Stimulated activated CD8-positive, alpha-beta memory T cell treated with anti-CD3 and anti-CD28 coated beads, Interleukin-7, amount 100 ng/mL, for 4 hours (primary cell): ENCODE measurements at regions not wholly inside any gene's neighbourhood (a gene's known extent, or its start where the extent isn't known, plus 50 kb on each side); places are given as distances from the start of the nearest gene placed in this dataset.
"Not testable (repeated sequence)": the region's sequence is repeated elsewhere in the genome, so short reads cannot be mapped to it uniquely, and the experiment has no call there.

Experiments used
- DNase-seq, 2 donors: peaks; one replicate each; pipeline ENCODE4 v3.0.0-alpha.2; 2020; ENCODE audit warnings: low read depth in 2 of 2

DNA sequence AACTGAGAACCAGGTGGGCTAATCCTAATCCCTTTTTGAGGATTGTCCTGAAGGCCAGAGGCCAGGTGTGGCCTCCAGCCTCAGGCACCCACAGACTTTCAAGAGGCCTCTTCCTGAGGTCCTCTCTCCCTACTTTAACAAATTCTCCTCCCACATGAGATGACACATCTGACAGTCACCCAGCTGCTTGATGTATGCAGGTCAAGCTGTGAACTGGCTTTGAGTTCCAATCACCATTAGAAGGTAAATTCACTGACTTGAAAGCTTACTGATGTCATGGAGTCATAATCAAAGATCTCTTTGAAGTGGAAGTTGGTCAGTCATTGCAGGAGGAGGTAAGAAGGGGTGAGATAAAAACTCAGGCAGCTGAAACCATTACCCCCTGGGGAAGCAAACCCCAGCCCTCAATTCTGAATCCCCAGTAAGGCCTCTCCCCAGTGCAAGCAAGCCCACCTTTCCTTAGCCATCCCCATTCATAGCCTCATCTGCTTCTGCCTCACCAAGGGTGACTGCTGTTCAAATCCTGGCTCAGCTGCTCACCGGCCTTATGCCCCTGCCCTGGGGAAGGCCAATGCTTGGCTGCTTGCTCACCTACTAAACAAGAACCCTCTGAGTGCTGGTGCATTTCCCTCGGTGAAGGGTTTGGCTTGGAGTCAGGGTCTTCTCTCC, 196.3 kb downstream of the BCL2L11 start:
- not testable (repeated sequence) for DNase-seq

DNA sequence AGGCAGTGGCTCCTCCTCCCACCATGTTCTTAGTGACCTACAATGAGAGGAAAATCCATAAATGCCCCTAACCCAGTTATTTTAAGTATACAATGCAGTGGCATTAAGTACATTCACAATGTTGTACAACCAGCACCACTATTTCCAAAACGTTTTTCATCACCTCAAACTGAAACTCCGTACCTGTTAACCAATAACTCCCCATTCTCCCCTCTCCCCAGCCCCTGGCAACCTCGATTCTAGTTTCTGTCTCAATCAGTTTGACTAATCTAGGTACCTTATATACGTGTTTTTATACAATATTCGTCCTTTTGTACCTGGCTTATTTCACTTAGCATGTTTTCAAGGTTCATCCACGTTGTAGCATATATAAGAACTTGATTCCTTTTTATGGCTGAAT, 198.8 kb downstream of the BCL2L11 start:
- not testable (repeated sequence) for DNase-seq

DNA sequence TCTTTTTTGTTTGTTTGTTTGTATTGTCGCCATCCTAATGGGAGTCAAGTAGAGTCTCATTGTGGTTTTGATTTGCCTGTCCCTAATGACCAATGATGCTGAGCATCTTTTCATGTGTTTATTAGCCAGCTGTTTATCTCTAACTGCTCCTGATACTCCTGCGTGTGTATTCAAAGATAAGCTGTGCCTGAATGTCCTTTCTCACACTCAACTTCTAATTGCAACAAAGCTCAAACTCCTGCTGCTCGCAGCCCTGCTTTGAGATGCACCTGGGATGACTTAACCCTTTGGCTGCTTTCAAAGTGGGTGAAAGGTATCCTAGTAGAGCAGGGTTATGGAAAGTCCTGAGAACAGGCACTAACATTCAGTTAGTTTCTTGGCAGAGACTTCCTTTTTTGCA, 199.6 kb downstream of the BCL2L11 start:
- DNase-seq: not testable (repeated sequence)

DNA sequence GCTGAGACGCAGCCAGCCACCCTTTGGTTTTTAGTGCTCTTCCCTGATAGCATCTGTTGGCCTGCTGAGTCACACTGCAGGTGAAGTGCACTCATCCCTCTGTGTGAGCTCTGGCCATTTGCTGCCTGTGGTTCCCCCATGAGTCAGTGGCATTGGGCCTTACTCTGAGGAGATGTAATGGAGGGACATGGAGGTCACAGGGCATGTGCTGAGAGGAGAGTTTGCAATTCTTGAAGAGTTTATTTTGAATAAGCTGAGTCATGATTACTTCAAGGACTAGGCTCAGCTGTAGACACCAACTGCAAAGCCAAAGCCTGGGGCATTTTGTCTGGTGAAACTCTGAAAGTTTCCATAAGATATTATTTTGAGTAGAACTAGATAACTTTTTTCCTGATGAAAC, 200.3 kb downstream of the BCL2L11 start:
- not testable (repeated sequence) for DNase-seq

DNA sequence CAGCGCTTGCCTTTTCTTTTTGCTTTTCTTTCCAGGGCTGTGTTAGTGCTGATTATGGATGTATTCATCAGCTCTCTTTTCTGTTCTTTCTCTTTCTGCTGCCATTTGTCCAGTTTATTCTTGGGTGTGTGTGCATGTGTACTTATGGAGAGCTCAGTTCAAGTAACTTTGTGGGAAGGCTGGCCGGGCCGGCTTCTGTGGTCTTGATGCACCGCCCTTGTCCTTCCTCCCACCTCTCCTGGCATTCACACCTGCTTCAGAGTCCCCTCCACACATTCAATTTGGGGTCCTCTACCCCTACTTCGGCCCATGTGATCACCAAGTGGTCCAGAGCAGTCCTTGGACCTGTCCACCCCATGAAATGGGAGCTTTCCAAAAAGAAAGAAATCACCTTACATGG, 202.7 kb downstream of the BCL2L11 start:
- not testable (repeated sequence) for DNase-seq

DNA sequence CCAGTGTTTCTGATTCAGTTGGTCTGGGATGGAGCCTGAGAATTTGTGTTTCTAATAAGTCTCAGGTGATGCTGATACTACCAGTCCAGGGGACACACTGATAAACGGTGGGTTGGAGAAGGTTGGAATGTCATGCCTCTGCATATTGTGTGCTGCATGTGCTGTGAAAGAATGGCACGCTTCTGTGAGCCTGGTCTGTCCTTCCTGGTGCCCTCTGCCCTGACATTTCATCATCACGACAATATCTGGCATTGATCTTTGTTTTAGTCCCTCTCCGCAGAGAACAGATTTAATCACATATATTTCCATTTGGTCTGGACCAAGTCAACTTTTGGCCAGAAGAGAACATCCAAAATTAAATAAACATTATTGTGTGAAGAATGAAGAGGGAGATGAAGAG, 207.0 kb downstream of the BCL2L11 start:
- not testable (repeated sequence) for DNase-seq

DNA sequence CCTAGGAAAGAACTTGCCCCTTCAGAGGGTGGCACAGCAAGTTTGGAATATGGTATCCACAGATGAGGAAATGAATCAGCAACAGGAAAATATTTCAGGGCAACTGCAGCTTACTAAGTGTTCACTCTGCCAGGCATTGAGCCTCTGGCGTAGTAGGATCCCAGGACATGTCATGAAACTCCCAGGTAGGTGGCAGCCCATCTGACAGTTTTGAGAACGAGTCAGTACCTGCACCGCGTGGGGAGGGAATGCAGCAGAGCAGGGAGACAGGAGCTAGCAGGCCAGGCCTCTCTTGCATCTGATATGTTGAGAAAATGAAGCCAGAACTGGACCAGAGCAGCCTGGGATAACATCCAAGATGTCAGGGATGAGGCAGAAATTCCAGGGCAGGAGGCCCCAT, 208.6 kb downstream of the BCL2L11 start:
- DNase-seq: not testable (repeated sequence)

DNA sequence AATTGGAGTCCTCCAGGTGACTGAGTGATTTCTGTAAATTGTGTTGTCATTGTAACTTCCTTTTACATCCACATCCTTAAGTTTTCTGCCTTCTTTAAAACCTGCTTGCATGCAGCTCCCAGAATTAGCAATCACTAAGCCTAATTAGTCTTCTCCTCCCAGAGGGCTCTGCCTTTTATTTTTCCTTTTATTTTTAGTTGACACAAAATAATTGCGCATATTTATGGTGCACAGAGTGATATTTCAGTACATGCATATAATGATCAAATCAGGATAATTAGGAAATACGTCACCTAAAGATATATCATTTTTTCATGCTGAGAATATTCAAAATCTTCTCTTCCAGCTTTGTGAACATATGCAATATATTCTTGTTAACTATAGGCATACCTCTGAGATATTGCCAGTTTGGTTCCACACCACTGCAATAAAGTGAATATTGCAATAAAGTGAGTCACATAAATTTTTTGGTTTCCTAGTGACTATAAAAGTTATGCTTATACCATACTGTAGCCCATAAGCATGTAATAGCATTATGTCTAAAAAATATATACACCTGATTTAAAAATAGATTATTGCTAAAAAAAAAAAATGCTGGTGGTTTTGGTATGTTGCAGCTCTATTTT, 210.5 kb downstream of the BCL2L11 start:
- DNase-seq: not testable (repeated sequence)

DNA sequence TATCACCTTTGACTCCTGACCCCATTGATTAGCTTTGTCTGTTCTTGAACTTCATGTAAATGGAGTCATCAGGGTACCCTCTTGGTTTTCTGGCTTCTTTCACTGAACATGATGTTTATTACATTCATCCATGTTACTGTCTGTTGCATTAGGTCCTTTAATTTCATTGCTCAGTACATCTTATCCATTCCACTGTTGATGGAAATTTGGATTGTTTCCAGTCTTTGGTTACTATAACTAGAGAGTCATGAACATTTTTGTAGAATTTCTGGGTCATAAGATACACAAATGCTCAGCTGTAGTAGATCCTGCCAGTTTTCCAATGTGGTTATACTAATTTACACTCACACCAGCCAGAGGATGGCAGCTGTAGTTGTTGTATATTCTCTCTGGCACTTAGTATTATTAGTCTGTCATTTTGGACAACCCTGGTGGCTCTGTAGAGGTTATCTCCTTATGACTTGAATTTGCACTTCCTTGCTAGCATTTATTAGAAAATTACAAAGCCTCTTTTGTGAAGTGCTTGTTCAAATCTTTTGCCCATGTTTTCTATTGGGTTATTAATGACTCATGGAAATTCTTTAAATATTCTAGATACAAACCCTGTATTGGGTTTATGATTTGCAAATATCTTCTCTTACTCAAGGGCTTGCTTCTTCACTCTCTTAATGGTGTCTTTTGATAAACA, 214.7 kb downstream of the BCL2L11 start:
- DNase-seq: not testable (repeated sequence)

DNA sequence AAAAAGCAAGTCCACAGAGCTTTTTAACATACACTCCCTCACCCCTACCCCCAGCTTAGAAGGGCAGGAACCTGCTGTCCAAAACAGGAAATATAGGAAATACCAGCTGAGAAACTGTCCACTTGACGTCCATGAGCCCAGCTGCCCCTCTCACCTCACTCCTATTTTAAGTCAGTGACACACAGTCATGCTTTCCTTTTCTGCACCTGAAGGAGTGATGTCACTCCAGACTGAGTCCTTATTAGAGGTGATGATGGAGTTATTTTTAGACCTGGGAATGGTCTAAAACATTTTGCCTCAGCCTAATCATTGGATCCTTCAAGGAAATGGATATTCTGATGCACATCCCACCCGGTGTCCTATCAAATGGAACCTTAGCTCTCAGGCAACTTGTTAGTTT, 217.8 kb downstream of the BCL2L11 start:
- not testable (repeated sequence) for DNase-seq

DNA sequence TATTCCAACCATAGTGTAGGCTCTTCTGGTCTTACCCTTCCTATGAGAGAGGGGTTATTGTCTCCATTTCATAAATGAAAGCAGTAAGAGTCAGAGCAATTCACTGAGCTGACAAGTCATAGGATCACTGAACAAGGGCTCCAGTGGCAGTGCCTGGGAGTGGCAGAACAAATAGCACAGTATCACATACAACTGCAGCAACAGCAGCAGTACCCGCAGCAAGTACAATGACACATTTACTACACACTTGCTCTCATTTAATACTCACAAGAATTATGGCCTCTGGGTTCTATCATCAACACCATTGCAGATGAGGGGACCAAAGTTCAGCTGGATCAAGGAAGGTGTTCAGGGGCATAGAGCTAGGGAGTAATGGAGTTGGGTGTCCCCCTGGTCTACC, 218.8 kb downstream of the BCL2L11 start:
- not testable (repeated sequence) for DNase-seq

DNA sequence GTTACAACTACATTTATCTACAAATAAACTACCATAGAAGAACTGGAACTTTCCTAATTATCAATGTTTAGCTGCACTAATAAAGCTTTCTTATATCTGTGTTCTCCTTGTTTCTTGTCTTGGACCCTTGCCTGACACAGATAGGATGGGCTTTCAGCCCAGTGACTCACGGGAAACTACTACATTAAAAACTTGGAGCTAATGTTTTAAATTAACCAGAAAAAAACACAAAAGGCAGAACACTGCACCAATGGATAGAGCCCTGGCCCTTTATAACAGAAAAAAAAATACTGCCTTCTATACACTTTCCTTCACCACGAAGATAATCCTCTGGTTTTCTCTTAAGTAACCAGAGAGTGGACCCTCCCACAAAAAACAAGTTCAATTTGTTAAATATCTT, 223.9 kb downstream of the BCL2L11 start:
- DNase-seq: not testable (repeated sequence)

DNA sequence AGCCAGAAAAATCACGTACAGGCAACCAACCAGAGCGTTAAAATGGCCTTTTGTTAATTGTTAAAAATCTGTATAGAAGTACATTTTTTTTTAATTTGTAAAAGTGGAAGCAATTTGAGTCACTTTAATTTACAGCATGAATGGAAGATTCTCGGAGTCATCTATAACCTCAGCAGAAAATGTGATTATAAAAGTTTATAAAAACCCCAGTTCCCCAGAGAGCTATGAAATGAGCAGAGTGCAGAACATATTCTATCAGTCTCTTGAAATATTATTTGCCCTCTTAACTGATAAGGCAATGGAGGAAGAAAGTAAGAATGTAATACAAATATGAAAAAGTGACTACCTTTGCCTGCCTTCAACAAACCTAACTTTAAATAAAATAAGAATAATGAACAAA, 224.7 kb downstream of the BCL2L11 start:
- DNase-seq: not testable (repeated sequence)

DNA sequence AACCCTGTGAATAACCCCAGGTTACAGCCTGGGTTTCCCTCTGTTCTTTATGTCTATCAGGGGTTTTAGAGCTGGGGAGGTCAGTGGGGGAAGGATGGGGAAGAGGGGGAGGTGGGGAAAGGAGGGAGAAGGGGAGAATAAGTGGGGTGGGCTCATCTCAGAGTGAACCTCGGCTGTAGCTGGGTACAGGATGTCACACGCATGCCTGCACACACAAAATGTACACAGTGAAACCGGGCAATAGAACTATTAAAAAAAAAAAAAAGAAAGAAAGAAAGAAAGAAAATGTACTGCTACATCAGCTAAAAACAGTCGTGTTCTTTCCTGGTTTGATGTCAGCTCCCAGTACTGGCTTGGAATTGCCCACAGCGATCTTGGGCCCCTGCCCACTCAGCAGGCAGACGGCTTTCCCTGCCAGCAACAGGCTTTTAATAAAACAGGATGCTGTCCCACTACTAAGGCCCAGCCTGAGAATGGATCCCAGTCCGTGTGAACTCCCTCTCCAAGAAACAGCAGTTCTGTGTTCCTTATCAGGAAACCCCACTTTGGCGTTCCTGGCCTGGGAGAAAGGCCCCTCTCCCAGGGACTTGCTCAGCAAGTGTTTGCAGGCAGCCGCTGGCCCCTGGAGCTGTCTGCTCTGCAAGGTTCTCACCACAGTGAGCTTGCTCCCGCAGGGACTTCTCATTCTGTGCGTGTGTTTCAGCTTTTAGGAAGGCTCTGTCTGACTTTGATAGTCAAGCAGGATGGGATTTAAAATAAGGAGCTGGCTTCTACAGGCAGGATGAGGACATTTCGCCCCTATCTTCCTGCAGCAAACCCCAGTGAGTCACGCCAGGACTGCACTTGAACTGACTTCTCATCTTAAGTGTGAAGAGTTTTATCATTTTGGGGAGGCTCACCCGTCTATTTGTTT, 225.6 kb downstream of the BCL2L11 start:
- not testable (repeated sequence) for DNase-seq

DNA sequence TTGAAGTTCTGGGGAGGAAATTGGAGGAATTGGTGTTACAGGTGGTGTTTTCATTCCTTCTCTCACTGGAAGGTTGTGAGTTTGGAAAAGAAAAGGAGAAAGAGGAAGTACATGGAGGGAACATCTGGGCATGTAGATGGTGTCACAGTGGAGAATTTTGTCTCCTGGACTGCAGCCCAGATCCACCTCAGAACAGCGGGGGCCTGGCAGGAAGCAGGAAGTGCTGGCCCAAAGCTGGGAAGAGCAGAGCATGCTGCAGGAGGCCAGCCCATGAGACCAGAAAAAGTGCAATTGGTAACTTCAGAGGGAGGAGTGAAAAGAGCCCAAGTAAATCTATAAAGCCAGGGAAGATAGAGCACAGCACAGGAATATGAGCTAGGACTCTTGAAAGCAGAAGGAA, 227.0 kb downstream of the BCL2L11 start:
- DNase-seq: not testable (repeated sequence)

DNA sequence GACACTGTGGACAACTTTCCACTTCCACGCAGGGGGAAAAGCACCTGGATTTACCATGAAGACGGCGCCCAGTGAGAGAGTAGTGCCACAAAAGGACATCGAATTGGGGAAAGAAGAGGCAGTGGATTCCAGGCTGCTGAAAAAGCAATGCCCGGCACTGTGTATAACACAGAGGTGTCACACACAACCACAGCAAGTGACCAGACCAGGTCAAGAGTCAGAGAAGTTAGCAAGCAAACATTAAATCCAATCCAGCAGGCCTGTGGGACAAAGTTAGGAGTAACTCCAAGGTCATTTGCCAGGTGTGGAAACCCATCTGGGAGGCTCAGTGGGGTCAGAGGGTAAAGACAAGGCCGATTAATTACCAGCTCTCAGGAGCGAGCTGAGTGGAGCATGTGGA, 227.6 kb downstream of the BCL2L11 start:
- not testable (repeated sequence) for DNase-seq

DNA sequence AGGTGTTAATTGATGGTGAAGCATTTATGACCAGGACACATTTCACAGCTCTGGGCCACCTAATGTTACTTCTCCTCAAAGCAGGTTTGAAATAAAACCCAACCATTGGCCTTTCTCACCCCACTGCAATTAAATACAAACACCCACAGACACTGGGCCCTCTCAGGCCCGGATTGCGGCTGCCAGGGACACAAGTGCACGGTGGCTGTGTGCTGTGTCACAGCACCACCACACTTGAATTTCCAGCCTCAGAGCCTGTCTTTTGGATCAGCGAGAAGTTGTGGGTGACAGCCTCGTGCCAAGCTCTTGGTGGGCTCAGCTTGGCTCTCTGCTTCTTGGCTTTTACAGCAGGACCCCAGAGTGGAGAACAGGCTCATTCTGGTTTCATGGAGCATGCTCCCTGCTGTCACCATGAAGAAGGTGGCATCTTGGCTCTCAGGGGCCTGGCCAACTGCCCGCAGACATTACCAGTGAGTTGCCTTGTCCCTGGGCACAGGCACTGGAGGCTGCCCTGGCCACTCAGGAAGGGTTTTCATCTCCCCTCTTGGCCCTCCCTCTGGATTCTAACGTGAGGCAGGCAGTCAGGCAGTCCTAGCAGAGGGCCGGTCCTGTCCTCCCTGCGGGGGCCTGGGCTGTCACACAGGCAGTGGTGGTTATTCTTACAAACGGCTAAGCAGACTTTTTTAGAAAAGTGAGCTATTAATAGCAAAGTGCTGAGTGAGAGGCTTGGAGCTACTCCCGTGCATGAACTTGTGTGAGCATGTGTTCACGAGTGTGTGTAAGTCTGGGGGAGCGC, 234.5 kb downstream of the BCL2L11 start:
- not testable (repeated sequence) for DNase-seq

DNA sequence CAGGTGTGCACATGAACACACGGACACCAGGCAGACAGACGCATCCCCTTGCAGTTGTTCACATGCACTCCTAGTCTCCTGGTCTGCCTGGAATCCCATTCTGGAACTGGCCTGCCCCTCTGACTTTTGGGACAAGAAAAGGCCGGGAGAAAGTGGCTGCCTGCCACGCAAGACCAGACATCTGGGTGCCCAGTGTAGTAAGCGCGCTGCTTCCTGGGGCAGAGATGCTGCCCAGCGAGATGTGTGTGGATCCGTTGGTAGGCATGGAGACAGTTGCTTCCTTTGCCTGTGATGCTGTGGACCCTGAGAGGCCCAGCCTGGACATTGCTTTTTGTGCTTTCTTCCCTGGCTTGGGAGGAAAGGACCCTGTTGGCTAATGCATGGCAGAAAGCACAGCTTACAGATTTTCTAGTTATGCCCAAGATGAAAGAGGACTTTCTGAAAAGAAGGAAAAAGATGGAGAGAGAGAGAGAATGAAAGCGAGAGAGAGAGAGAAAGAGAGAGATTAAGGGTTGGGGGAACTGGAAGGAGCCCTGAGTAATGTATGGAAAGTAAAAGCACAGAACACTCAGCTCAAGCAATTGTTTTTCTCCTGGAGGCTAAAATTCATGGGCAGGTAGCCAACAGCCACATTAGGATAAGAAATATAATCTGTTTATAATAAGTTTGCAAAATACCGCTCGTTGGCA, 235.3 kb downstream of the BCL2L11 start:
- not testable (repeated sequence) for DNase-seq

DNA sequence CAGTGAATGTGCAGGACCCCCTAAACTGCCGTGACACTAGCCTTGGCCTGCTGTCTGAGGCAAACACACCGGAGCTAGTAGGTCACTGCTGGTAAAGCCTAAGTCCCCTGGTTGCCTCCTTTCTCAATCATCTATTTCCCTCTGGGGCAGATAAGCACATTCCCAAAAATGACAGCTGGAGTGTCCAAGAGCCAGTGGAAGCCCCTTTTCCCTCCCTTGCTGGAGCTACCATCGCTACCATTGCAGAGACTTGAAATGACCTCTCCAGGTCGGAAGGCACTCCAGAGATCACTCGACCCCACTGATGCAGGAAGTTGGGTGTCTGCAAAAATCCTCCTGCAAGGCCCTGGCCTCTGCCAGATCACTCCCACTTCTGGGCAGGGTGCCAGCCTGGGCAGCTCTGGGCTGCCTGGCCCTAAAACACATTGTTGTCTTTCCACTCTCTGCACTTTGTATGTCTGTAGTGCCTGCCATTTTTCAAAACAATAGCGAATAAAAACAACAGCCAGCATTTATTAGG, 235.9 kb downstream of the BCL2L11 start:
- DNase-seq: not testable (repeated sequence)

DNA sequence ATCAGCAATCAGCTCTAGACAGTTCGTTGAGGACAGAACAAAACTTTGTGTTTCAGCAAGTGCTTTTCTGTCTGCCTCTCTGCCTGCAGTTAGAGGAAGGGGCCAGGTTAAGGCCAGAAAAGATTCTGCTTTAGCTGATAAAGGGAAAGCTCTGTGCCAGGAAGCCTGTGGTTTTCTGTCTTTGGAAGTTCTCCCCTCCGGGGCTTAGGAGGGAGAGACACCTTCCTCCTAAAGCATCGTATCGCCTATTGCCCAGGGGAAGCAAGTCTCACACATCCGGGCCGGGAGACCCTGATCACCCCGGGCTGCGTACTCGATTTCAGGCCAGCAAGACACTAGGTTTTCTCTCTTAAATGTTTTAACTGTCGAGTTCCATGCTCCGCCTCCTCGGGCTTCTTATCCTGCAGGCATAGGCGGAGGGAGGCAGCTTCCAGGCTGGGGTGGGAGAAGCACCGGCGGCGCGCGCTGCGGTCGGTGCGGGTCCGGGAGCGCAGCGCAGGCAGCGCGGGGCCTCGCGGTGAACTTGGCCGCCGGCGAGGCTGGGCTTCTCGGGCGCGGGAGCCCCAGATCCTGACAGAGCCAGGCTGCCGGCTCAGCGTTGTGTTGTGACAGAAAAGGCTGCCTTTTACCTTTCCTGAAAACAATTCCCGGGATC, 245.4 kb downstream of the BCL2L11 start:
- not testable (repeated sequence) for DNase-seq
